Kidney capillary endothelial cell (primary cell): ENCODE measurements at regions not wholly inside any gene's neighbourhood (a gene's known extent, or its start where the extent isn't known, plus 50 kb on each side); places are given as distances from the start of the nearest gene placed in this dataset.
A peak's percentile ranks its signal among the peaks of the same experiment; 100 is the strongest.

Source experiments
- DNase-seq: peaks from one replicate; pipeline ENCODE4 v3.0.0-alpha.2; 2018; ENCODE audit warnings: low spot score

DNA sequence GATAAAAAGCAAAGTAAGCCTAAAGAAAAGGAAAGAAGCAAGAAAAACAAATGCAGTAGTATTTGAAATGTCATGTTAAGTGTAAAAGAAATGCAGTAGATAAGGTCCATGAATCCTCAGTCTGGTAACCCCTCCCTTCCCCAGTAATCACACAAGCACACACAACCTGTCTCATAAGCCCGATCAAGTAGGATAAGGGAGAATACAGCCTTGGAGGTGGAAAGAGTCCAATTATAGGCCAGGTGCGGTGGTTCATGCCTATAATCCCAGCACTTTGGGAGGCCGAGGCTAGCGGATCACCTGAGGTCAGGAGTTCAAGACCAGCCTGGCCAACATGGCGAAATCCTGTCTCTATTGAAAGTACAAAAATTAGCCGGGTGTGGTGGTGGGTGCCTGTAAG, 117.9 kb downstream of the GADD45G start:
- no peak for DNase-seq

GRCh38 chr9:89723469-89724100, 118.8 kb downstream of the GADD45G start:
- no peak for DNase-seq

DNA sequence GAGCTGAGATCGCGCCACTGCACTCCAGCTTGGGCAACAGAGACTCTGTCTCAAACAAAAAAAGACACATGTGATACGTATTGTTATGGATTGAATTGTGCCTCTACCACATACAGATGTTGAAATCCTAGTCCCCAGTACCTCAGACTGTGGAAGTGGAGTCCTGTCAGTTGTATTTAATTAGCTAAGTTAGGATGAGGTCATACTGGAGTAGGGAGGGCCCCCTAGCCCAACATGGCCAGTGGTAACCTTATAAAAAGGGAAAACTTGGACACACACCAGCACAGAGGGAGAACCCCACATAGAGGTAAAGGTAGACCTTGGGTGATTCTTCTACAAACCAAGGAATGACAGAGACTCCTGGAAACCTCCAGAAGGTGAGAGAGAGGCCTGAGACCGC, 119.8 kb downstream of the GADD45G start:
- no peak for DNase-seq

DNA sequence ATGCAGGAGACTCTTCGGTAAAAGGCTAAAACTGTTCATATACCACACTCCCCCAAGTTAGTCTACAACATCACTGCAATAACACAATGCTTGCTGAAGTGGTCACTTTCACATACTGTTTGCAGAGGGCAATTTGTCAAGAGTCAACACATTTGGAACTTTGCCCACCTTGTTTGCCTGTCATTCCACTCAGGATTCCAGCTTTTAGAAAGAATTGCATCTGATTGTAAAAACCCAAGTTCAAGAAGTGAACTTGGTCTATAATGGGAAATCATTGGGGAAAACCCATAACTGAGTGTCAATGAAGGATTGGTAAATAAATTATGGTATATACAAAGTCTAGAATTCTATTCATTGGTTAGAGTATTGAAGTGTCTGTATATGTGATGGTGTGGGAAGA, 120.5 kb downstream of the GADD45G start:
- no peak for DNase-seq

DNA sequence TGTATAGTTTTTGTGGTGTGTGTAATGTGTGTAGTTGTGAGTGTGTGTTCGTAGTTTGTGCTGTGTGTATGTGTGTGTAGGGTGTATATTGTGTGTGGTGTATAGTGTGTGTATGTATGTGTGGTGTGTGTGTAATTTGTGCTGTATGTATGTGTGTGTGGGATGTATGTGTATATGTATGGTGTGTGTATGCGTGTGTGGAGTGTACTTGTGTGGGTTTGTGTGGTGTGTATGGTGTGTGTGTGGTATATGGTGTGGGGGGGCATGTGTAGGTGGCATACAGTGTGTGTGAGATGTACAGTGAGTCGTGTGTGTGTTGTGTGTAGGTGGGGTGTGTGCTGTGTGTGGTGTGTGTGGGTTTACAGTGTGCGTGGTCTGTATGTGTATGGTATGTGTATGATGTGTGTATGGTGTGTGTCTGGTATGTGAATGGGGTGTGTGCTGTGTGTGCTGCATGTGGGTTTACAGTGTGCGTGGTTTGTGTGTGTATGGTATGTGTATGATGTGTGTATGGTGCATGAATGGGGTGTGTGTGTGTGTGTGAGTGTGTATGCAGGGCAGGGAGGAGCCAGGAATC, 125.2 kb downstream of the GADD45G start:
- DNase-seq, result no peak

DNA sequence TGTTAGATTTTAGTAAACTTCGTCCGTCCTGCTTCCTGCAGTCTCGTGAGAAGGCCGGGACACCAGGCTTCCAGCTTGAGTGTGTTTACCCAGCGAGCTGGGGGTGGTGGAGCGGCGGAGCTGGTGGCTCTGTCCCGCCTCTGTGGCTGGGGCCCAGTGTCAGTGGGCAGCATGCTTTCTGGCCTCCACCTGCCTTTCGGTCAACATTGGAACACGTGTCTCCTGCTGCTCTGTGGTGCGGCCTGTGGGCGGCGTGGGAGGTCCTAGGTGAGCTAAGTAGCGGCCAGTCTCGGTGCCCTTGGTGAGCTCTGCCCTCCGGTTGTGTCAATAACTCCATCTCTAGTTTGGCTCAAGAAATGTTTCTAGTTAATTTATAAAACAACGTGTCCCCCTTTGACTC, 125.9 kb downstream of the GADD45G start:
- no peak for DNase-seq

DNA sequence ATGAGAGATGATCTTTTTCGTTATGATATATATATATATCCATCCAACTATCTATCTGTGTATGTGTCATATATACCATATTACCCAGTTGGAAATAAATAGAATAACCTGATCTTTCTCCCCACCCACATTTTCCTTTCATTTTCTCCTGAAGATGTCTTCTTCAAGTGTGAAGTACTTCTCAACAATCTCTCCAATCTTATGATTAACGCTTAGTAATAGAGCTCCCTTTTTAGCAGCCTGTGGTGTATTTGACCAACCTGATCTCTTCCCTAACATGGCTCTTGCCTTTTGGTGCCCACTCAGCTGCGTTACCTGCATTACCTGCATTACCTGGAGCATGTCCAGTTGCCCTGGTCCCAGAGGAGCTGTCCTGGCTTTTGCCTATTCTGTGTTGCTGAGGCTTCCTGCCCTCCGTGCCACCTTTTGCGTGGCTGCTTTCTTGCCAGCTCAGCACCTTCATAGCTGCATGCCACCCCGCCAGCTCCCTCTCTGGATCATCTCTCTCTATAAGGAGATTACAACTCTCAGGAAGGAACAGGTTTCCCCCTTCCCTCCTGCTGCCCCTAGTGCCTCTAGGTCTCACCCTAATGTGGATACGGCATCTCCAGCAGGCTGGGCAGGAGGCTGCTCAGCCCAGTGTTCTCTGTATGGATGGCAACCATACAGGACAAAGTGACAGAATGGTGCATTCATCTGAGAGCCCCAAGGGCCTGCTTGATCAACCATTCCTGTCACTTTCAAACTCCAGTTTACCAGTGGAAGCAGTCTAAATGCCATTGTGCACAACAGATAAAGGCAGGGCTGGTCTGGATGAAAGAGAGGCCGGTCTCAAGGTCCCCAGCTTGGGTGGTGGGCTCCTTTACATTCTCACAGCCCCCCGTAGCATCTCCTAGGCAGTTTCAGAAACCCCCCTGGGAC, 126.7 kb downstream of the GADD45G start:
- DNase-seq, result no peak

DNA sequence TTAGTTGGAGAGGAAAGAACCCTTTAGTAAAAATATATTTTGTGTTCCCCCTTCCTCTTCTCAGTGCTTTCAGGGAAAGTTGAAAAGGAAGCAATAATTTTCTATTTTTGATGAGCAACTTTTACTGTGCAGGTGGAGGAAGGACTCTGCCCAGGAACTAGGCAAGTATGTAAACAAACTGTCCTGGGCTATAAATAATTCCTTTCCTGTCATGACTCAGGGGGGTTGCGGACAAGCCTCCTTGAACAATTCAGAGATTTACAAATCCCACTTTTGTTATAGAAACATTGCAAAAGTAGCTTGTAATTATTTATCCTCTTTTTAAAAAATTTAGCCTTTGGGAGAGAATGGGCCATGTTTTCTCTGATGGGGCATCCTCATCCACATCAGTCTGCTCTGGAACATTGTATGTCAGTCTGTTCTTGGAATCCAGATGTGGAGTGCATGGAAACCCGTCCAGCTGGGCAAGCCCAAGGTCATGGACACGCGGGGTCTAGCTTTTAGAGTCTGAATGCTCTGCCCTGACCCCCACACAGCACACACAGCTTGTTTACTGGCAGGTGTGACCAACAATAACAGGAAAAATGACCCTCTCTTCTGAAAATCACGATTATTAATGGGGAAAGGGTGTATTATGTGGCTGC, 127.6 kb downstream of the GADD45G start:
- DNase-seq, result peak; percentile 32

GRCh38 chr9:89732939-89733324, 128.1 kb downstream of the GADD45G start:
- DNase-seq, result no peak

- DNase-seq, result no peak
These were observed 129.8 kb downstream of the GADD45G start for GRCh38 chr9:89734600-89735041.

DNA sequence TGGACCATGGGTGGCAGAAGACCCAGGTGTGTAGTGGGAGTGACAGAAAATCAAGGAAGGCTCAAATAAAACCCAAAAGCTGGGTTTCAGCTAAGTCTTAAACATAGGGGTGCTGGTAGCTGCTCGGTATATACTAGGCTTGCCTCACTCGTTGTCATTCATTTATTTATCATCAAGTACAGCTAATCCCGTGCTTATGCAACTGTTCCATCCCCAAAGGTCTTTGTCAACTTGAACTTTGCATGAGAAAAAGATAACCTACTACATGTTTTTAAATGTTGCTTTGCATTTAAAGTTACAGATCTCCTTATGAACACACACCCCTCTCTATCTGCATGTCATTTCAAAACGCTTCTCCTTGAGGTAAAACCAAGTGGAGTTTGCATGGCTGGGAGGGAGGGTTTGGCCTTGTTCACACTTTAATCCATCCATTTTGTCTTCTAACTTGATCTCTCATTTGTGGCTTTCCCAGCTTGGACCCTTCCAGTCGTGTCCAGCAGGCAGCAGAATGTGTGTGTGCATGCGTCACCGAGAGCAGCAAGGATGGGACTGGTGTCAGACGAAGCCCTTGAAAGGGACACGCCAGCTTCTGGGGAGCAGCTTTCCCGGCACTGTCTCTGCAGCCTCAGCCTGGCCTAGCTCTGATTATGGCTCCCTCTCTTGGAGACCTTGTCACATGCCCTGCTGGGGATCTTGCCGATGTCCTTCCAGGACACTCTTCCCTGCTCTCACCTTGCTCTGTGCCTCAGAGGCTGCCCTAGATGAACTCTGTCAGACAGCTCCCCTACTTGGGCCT, 133.5 kb downstream of the GADD45G start:
- DNase-seq, result no peak

- no peak for DNase-seq
These were observed 134.7 kb downstream of the GADD45G start for GRCh38 chr9:89739511-89739910.

DNA sequence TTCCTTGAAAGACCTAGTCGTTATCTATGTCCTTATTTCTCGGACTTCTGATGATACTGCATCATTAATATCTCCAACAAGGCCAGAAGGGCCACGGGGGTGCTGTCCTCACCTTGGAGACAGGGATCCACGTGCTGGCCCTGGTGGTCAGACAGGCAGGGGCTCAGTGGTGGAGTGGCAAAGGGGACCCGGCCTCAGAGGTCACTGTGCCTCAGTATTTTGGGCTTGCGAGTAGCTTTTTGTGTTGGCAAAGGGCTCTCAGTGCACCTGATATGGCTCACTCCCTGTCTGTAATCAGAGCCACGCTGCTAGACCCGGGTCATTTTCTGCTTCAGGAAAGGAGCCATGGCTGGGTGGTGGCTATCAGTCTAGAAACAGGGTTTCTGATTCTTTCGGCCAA, 135.1 kb downstream of the GADD45G start:
- no peak for DNase-seq

- no peak for DNase-seq
These were observed 135.9 kb downstream of the GADD45G start for GRCh38 chr9:89740722-89741121.

DNA sequence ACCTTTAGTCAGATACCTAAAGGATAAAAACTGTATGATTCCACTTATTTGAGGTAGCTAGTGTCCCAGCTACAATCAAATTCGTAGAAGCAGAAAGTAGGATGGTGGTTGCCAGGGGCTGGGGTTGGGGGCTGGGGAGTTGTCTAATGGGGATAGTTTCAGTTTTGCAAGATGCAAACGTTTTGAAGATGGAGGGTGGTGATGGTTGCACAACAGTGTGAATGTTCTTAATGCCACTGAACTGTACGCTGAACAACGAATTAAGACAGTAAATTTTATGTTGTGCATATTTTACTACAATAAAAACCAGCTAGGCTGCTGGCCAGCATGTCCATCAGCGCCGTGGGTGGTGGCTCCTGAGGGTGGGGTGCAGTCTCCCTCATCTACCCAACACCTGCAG, 137.8 kb downstream of the GADD45G start:
- no peak for DNase-seq

GRCh38 chr9:89743216-89743572, 138.4 kb downstream of the GADD45G start:
- DNase-seq, result no peak

DNA sequence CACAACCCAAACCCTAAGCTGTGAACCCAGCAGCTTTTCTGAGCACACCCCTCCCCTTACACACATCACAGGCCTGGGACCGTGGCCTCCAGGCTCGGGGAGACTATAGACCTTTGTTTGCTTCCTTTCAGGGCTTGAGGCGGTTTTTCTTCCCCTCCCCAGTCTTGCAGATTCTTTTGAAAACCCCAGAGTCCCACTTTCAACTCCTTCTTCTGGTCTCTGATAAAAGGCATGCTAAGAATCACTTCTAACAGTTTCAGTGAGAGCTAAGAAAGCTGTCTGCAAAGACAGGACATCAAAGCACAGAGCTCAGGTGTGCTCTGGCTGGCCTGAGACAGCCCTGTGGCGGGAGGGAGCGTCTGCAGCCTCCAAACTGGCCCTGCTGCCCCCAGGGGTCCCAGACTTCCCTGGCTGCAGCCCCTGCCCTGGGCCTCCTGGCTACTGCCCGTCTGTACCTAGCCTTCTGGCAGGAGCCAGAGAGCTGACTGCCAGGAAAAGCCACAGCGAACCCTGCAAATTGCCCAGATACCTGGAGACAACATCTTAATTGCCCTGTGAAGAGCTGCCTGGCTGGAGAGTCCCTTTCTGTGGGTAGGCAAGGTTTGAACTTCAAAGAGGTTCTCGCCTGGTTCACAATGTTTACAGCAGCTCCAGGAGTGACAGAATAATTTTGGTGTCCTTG, 138.9 kb downstream of the GADD45G start:
- DNase-seq, result no peak

DNA sequence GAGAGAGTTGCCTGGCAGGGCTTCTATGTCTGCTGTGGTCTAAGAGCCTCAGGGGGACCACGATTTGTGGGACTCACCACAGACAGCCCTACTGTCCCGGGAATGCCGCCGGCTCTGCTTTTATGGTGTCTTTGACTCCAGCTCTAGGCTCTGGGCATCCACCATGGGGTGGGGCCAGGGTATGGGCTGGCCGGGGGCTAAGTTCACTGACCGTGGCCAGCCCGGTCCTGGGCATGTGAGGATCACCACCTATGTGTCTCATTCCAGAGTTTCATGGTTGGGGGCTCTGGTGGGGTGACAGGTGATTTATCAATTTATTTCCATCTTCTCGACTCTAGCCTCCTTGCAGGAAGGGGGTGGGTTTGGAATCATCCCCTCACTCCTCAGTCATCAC, 139.4 kb downstream of the GADD45G start:
- DNase-seq, result no peak

- DNase-seq, result no peak
These were observed 139.9 kb downstream of the GADD45G start for GRCh38 chr9:89744730-89745129.

DNA sequence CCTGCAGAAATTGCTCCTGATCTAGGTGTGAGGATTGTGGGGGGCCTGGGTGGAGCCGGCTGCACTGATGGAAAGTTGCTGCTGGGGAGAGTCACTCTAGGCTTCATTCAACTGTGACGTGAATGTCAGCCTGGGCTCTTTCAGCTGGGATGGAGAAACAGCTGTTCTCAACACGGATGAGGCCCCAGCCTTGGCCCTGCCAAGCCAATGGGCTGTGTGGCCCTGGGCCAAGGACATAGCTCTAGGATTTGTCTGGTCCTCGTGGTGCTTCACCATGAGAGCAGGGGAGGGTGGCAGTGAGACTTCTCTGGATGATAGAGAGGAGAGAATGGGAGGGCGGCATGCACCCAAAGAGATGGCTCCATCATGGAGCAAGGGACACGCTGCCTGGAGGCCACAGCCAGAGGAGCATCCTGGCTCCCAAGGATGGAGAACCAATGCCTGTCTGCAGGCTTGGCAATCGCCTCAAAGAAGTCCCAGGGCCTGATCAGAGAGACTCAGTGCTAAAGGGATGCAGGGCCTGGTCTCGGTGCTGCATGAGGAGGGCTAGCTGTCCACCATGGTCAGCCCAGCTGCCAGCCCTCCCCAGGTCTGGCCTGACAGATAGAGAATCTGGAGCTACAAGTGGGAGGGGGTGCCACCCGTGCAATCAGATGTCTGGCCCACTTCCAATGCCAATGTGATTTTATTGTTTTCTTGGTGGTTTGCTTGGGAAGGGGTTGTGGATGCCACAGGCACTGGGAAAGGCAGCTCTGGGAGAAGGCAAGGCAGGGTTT, 141.0 kb downstream of the GADD45G start:
- no peak for DNase-seq
